ENCODE measurements at regions not wholly inside any gene's neighbourhood (a gene's known extent, or its start where the extent isn't known, plus 50 kb on each side); places are given as distances from the start of the nearest gene placed in this dataset.
"Not testable (repeated sequence)": the region's sequence is repeated elsewhere in the genome, so short reads cannot be mapped to it uniquely, and the experiment has no call there.

- TF ChIP-seq, protein P1, sequence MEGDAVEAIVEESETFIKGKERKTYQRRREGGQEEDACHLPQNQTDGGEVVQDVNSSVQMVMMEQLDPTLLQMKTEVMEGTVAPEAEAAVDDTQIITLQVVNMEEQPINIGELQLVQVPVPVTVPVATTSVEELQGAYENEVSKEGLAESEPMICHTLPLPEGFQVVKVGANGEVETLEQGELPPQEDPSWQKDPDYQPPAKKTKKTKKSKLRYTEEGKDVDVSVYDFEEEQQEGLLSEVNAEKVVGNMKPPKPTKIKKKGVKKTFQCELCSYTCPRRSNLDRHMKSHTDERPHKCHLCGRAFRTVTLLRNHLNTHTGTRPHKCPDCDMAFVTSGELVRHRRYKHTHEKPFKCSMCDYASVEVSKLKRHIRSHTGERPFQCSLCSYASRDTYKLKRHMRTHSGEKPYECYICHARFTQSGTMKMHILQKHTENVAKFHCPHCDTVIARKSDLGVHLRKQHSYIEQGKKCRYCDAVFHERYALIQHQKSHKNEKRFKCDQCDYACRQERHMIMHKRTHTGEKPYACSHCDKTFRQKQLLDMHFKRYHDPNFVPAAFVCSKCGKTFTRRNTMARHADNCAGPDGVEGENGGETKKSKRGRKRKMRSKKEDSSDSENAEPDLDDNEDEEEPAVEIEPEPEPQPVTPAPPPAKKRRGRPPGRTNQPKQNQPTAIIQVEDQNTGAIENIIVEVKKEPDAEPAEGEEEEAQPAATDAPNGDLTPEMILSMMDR (IDR thresholded peaks at IDR 0.05), result not testable (repeated sequence)
- not testable (repeated sequence) for TF ChIP-seq POLR2A (IDR thresholded peaks at IDR 0.05; ENCODE audit: low read depth); EP300 (IDR thresholded peaks at IDR 0.05); POLR2AphosphoS5 (IDR thresholded peaks at IDR 0.05)
These were observed 53.9 kb upstream of the APOD start for GRCh38 chr3:195637473-195638233.
